ENCODE measurements at regions not wholly inside any gene's neighbourhood (a gene's known extent, or its start where the extent isn't known, plus 50 kb on each side); places are given as distances from the start of the nearest gene placed in this dataset.

DNA sequence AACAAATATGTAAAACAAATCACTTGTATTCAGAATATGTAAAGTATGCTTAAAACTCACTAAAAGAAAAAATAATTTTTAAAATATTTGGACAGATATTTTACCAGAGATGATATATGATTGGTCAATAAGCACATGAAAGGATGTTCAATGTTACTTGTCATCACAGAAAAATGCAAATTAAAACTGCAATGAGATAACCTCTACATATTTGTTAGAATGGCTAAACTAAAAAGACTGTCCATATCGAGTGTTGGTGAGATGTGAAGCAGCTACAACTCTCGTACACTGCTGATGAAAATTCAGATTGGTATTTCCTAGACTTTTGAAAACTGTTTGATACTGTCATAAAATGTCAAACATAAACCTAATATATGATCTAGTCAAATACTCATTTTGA lies 685.1 kb downstream of the DTWD2 start:
- no peak for TF ChIP-seq POLR2AphosphoS5 (IDR thresholded peaks at IDR 0.05)
- TF ChIP-seq, protein P1, sequence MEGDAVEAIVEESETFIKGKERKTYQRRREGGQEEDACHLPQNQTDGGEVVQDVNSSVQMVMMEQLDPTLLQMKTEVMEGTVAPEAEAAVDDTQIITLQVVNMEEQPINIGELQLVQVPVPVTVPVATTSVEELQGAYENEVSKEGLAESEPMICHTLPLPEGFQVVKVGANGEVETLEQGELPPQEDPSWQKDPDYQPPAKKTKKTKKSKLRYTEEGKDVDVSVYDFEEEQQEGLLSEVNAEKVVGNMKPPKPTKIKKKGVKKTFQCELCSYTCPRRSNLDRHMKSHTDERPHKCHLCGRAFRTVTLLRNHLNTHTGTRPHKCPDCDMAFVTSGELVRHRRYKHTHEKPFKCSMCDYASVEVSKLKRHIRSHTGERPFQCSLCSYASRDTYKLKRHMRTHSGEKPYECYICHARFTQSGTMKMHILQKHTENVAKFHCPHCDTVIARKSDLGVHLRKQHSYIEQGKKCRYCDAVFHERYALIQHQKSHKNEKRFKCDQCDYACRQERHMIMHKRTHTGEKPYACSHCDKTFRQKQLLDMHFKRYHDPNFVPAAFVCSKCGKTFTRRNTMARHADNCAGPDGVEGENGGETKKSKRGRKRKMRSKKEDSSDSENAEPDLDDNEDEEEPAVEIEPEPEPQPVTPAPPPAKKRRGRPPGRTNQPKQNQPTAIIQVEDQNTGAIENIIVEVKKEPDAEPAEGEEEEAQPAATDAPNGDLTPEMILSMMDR (IDR thresholded peaks at IDR 0.05 in 8 of 11, conservative IDR thresholded peaks at IDR 0.05 in 3 of 11) = no peak

All from spleen (tissue), 7 donors.